Amniotic stem cell (primary cell): ENCODE measurements at regions not wholly inside any gene's neighbourhood (a gene's known extent, or its start where the extent isn't known, plus 50 kb on each side); places are given as distances from the start of the nearest gene placed in this dataset.

Experiments
- DNase-seq: peaks from one replicate; lab custom pipeline; 2025; lab: John Stamatoyannopoulos, UW

DNA sequence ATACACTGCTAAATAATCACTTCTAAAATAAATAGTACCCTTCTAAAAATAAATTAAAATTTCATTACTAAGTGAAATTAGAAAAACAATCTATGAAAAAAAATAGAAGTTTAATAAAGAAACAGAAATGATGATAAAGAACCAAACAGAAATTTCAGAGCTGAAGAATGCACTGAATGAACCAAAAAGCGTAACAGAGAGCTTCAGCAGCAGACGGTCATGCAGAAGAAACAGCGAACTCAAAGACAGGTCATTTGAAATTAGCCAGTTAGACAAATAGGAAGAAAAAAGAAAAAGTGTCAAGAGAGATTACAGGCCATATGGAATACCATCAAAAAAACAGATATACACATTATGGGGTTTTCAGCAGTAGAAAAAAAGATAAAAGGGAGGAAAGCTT is 706.7 kb downstream of the TBC1D32 start:
- no peak for DNase-seq

DNA sequence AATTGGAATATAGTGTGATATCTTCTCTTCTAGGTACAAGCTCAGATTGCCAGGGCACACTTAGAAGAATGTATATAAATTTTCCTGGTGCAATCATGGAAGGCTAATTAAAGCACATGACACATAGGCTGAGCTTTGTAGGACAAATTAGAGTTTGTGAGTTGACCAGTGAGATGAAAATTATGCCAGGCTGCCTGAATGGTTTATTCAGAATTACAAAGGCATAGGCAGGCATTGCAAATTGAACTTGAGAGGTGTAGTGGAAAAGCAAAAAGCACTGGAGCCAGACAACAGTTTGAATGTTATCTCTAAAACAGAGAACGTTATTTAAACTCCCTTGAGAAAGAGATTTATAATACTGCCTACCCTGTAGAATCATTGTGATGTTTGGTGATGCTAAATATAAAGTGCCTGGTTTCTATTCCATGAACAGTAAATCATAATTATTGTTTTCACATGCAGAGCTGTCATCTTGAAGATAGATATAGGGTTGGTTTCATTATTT is 712.1 kb downstream of the TBC1D32 start:
- no peak for DNase-seq

DNA sequence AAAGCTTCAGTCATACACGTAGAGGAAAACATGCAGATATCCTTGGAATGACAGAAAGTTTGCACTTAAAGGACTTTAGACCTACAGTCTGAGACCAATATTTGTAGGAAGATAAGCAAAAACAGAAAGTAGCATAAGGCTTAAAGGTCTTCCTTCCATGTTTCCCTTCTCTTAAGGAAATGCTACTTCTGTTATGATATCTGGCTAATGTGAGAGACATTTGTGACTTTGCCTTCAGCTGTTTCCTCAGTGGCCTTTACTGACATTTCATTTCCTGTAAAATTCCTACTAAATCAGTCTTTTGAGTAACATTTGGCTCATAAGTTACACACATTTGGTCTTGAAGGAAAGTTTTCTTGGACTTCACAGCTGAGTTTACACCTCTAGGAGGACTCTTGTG is 713.4 kb downstream of the TBC1D32 start:
- DNase-seq: no peak

DNA sequence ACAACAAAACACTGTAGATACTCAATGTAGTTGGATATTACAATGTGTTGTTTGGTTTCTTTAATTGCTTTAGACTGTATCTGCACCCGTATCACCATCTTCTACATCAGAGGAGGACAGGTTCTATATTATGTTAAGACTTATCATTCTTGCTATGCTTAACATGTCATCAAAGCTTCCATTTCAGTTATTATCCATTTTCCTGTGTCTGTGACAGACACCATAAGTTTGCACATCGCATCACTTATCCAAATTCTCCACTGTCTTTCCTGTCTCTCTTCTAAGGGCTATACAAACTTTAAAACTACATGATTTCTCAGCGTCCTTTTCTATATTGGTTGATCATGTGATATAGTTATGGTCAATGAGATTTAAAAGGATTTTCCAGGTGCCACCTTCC is 719.0 kb downstream of the TBC1D32 start:
- DNase-seq: no peak

DNA sequence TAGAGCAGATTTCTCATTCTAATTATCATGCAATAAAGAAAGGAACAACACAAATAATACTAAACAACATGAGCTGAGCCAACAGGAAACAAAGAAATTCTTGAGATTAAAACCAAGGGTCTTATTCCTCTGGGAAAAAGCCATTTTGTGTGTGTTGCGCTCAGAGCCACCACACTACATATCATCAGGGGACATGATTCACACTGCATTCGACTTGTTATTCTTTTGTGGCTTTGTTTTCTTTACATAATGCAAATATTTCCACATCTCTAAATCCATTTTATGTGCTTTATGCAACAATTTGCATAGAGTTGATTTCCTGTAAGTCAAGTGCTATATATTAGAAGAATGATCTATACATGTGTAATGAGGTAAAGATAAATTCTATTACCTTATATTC is 719.6 kb downstream of the TBC1D32 start:
- no peak for DNase-seq

DNA sequence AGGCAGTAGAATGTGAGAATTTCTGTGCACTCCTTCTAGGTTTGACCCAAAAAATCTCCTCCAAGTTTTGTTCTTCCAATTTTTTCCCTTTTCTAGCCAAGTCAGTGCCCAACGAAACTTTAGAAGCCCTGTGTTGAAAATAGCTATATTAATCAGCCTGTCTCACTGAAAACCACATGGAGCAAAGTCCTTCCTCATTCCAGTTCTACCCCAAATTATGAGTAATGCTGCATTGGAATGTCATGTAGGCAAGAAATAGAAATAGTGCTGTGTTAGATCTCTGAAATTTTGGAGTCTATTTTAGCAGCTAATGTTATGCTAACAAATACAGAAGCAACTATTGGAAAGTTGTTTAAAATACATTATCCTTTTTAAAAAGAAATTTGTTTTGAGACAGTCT is 725.5 kb downstream of the TBC1D32 start:
- no peak for DNase-seq

DNA sequence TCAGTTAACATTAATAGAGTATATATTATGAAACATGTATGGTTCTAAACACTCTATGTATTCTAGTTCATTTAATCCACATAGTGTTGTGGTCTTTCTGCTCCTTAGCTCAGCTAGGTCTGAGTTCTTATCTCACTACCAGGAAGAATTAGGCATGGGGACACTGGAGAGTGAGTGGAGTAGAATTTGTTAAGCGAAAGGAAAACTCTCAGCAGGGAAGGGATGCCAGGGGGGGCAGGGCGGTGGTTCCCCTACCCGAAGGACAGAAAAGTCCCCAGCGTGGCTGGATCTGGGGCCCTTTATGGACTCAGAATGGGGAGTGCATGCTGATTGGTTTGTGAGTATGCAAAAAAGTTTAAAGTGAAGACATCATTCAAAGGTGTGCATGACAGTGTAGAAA is 727.5 kb downstream of the TBC1D32 start:
- no peak for DNase-seq

DNA sequence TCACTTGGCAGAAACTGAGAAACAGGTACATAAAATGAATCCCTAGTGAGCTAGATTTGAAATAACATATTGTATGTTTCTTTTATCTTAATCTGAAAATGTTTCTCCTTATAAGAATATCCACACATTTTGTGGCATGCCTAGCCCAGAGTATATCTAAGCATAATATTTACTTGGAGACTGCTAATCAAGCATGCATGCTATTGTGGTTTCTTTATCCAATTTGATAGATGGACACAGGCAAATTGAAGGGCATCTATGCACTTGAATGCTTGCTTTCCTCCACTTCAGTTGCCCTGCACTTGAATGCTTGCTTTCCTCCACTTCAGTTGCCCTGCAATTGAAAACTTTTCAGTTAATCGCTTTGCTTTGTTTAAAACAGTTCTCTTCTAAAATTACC is 729.8 kb downstream of the TBC1D32 start:
- DNase-seq: no peak

DNA sequence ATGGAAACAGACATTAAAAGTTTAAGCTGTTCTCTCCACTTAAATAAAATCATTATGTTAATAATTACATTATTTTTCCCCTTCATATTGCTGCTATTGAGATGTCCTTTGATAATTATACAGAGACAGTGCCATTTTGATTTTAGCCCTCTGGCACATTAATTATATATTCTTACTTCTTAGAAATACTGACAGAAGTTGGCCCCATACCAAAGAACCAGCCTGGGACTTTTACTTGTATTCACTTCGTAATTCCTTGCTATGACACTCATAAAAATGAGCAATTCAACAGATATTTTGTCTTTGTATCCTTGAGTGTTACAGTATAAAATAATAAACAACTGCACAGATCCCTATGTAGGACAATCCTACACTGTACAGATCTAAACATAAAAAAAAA is 743.7 kb downstream of the TBC1D32 start:
- DNase-seq: no peak

DNA sequence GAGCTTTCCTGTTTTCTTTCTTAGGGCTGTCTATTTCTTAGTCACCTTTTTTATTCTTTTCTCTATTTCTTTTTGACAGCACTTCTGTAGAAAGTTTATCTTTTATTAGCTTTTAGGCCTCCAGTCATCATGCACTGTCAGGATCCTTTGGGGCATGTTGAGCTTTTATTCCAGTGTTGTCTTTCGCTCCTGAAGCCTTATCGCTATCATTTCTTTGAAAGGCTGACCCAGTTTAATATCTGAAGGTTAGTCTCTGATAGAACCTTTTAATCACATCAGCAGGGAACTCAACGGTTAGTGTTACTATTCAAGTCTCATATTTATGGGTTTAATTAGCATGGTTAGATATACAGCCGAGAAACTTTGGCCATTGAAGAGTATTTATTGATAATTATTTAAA is 745.9 kb downstream of the TBC1D32 start:
- no peak for DNase-seq

DNA sequence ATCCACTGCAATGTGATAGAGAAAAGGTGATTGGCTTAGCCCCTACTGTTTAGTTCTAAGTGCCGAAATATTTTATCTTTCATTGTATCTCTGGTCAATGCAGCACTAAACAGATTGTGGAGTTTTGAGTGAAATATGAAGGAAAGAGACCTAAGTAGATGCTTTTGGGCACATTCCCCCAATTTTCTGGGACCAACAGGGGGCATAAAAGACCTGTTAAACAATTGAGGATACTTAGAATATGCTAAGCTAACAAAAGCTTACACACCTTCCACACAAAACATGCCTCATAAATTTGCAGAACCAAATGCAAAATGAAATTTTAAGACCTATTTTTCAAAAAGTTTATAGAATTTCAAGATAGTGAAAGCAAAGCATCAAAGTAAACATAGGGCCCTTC is 746.9 kb downstream of the TBC1D32 start:
- no peak for DNase-seq

DNA sequence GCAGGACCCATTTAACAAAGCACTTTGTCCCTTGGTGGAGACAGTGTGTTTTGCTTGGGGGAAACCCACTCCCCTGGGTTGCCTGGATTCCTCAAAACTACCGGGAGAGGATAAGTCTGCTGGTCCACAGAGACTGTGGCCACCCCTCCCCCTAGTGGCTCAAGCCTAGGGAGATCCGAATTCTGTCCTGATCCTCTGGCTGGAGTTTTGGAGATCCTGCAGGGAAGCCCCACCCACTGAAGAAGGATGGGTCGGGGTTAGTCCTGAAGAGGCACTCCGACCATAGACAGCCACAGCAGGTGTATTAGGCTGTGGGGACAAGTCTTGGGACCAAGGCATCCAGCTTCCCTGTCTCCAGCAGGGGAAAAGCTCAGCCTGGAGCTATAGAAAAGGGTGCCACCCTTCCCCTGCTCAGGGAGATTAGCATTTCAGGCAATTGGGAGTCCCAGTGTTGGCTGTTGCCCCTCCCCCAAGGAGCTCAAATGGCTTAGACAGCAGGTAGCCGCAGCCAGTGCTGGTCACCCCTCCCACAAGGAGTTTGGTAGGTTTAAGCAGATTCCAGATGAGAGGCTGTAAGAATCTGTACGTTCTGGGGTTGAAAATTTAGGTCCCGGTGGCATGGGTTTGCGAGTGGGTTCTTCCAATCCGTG is 750.0 kb downstream of the TBC1D32 start:
- no peak for DNase-seq

DNA sequence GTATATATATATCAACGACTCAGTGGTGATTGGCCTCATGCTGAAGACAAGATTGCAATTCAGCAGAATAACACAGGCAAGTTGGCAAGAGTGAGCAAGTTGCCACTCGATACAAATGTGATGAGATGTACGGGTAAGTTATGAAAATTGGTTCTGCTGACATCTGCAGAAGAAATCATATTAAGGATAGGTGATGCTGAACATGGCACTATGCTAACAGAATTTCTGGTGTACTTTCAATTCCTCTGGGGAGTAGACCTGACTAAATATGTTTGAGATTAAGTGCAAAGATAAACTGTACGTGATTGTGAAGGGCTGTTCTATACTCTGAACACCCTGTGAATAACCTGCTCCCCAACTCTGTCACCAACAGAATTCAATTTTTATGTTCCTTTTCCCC is 758.2 kb downstream of the TBC1D32 start:
- DNase-seq: no peak

DNA sequence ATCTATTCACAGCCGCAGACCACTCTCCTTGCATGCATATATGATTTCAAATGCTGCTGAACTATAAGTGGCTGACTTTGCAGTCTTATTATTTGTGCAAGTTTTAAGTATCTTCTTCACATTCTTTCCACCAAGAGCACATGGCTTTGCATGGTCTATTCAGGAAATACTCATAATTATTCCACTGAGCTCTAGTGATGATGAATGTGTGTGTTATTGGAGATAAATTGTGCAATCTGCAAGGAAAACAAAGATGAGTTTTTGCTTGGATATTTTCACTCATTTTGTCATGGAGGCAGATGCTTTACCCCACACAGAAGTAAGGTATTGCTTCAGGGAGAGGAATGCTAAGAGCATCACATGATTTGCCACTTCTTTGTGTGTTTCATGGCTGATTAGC is 764.6 kb downstream of the TBC1D32 start:
- no peak for DNase-seq

DNA sequence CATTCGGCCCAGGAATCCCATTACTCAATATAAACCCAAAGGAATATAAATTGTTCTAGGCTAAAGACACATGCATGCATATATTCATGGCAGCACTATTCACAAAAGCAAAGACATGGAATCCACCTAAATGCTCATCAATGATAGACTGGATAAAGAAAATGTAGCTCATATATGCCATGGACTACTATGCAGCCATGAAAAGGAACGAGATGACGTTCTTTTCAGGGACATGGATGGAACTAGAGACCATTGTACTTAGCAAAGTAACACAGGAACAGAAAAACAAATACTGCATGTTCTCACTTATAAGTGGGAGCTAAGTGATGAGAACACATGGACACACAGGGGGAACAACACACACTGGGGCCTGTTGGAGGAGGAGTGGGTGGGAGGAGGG is 769.5 kb downstream of the TBC1D32 start:
- DNase-seq: no peak

DNA sequence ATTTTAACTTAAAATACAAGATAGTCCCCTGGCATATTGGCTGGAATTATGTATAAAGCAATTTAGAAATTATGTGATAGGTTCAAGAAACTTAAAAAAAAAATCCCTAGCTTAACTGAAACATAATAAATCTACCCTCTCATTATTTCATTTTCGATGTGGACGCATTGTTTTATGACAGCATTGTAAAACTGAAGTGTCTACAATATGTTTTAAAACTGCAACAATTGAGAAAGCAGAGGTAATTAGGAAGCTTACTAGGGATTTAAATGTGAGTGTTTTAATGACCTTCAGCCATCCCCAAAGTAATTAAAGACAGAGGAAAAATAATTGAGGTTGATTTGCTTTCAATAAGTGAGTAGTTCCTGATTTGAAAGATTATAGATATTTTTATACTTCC is 776.0 kb downstream of the TBC1D32 start:
- no peak for DNase-seq

DNA sequence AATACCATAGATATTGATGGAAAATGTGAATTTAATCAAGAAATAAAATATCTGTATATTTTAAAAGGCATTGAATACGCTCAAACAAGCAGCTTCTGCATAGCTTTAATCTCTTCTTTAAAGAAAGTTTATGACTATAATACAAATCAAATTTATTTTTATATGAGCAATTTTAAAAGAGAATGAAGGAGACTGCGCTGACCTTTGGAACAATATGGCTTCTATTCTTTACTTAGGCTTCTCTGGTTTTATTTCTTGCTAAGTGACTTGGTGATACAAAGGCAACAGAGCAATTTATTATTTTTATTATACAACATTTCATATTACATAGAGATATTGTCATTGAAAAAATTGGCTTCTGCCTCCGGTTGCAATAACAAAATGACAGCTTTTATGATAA is 776.7 kb downstream of the TBC1D32 start:
- DNase-seq: no peak

DNA sequence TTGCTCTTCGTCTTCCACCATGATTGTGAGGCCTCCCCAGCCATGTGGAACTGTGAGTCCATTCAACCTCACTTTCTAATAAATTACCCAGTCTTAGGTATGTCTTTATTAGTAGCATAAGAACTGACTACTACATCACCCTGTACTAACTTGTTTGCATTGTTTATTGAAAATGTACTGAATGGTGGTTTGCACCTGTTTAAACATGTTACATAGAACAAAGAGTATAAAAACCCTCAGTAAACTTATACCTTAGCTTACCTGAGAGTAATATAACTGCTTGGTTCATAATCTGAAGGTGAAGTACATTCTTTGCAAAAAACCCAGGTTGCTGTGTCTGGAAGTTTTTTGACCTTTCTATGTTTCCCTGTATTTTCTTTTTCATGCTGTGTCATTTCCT is 777.8 kb downstream of the TBC1D32 start:
- no peak for DNase-seq

DNA sequence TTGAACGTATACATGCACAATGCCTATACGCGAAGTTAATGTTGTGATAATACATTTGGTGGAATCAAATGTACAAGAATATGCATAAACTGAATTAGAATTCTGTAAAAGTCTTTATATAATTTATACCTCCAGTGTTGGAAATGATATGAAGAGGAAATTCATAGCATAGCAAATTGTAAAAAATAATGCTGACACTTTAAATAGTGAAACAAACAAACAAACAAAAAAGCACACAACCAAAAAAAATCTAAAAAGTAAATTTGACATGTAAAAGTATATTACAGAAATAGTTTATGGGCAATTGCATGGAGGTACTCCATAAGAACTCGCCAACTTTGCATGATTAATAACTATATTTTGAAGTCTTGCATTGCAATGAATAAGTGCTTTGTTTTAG is 780.9 kb downstream of the TBC1D32 start:
- DNase-seq: no peak

DNA sequence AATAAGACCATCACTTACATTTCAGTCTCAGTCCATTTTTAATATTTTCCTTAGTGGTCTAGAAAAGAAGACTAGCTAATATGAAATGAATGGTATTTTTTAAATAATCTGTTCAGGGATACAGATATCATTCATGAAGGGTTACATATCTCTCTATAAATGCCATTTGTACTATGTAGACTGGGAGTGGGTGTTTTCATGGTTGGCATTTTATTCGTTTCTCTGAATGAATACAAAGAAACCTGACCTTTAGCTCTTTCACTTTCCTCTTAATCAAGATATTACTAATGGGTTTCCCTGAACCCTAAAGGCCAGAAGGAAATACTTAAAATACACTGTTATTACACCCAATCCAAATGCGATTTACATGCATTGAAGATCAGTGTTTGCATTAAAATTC is 788.9 kb downstream of the TBC1D32 start:
- no peak for DNase-seq

DNA sequence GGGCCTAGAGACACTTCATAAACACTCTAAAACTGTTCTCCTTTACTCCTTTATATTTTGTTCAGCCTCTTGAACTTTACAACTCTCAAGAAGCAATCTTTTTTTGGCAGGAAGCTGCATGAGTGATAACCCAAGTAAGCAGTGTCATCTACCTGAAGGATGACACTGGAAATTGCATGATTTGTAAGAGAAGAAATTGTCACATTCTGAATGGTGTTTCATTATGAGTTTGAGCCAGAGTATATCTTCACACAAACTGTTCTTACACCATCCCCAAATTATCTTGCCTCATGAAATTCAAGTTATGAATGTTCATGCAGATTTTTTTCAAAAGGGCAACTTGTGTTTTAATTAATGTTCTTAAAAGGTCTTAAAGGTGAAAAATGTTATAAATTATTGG is 799.3 kb downstream of the TBC1D32 start:
- DNase-seq: no peak

DNA sequence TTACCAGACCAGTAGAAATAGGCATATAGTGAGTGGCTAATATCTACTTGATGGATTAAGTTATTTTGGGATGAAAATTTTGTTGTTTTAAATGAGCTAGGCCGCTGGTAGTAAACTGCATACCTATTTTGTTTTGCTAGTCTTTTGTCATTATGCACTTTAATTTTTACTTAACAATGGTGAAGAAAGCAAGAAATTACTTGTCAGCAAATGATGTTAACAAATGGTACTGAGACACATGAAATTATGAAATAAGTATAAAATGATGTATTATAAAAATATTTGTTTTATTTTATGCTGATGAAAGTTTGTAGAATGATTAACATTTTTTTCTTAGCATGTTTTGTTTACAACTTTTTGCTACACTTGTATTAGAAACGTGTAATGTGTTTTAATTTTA is 807.7 kb downstream of the TBC1D32 start:
- no peak for DNase-seq

DNA sequence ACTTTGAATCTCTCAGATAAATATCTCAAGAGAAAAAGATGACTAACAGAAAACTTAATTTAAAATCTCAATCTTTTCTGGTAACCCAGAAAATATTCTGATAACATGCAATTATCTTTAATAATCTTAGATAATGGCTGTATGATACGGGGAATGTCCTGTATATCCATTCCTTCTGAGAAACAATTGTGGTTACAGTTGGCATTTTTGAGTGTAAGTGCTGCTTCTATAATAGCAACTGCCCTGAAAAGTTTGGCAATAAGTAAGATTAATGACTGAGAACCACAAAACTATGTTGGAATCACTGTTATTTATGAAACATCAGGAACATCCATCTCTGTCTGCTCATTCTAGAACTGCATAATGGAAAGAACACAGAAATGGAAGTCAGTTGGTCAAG is 819.7 kb downstream of the TBC1D32 start:
- no peak for DNase-seq

DNA sequence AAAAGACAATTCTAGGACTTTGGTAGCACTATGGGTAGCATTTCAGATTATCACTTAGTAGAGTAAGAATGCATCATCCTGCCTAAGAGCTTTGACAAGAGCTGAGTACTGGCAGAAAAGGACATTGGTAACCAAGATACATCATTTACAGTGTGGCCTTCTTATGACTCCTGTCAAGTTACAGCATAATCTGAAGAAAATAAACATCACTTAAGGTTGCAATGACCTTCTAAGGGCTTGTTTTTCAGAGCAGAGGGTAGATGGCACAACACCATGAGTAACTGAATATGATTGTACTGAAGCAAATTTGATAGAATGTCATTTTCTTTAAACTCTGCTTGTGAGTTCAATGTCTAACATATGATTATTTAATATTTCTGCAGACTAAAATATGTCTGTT is 822.6 kb downstream of the TBC1D32 start:
- no peak for DNase-seq

DNA sequence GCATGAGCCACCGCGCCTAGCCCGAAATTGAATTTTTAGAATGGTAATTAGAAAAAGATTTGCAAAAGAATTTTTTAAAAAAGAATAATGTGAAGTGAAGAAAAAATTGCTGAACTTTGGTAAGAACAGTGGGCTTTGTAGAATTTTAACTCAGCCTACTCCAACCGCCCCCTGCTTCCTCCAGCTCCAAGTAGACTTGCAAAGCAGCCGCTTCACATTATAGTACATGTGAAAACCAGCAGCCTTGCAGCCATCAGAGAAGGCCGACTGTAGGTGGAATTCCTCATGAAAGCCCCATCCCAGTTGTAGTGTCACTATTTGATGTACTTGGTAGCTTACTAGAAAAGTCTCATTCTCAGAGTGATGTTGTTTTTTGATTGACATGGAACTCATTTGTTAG is 835.6 kb downstream of the TBC1D32 start:
- DNase-seq: no peak
